Tibial nerve (tissue), 4 donors: ENCODE measurements at regions not wholly inside any gene's neighbourhood (a gene's known extent, or its start where the extent isn't known, plus 50 kb on each side); places are given as distances from the start of the nearest gene placed in this dataset.

Experiments
- EP300 ChIP-seq, 2 donors: sonication (generic); formaldehyde crosslinking; IDR thresholded peaks; one replicate each; pipeline ENCODE4 v1.6.1; 2017; ENCODE audit warnings: antibody characterized with exemption in 2 of 2, mild to moderate bottlenecking in 1 of 2
- POLR2A ChIP-seq, 2 donors: fragments of 450-650 bp; IDR thresholded peaks; one replicate each; pipeline ENCODE4 v1.6.1; 2017; ENCODE audit warnings: antibody characterized with exemption in 2 of 2, mild to moderate bottlenecking in 2 of 2, moderate library complexity in 2 of 2
- TF ChIP-seq, protein P1 (sequence below), 5 experiments: fragments of 200-600 bp in 3 of 5; fragments of 450-650 bp in 2 of 5; sonication (generic) in 3 of 5; IDR thresholded peaks; one replicate each; pipeline ENCODE4 v1.5.1; 2016 to 2019; ENCODE audit warnings: antibody characterized with exemption in 5 of 5, mild to moderate bottlenecking in 3 of 5, moderate library complexity in 2 of 5

DNA sequence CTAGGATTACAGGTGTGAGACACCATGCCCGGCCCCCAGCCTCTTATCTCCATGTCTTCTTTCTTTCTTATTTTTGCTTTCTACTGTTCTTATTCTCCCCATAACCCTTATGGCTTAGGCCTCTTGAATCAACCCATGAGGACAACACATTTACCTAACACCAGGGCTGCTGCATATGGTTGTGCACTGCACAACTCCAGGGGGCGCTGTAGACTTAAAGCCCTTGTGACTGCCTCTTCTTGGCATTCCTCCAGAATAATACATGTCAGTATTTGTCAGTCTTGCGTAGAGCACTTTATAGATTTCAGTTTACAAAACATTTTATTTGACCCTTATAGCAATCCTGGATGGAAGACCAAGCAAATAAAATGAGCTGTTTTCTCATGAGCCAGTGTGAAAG, 225.0 kb upstream of the SALL1 start:
- TF ChIP-seq, protein P1, sequence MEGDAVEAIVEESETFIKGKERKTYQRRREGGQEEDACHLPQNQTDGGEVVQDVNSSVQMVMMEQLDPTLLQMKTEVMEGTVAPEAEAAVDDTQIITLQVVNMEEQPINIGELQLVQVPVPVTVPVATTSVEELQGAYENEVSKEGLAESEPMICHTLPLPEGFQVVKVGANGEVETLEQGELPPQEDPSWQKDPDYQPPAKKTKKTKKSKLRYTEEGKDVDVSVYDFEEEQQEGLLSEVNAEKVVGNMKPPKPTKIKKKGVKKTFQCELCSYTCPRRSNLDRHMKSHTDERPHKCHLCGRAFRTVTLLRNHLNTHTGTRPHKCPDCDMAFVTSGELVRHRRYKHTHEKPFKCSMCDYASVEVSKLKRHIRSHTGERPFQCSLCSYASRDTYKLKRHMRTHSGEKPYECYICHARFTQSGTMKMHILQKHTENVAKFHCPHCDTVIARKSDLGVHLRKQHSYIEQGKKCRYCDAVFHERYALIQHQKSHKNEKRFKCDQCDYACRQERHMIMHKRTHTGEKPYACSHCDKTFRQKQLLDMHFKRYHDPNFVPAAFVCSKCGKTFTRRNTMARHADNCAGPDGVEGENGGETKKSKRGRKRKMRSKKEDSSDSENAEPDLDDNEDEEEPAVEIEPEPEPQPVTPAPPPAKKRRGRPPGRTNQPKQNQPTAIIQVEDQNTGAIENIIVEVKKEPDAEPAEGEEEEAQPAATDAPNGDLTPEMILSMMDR (IDR thresholded peaks at IDR 0.05), result no peak
- TF ChIP-seq EP300 (IDR thresholded peaks at IDR 0.05) (no peak), POLR2A (IDR thresholded peaks at IDR 0.05) (no peak)
